ENCODE measurements at regions not wholly inside any gene's neighbourhood (a gene's known extent, or its start where the extent isn't known, plus 50 kb on each side); places are given as distances from the start of the nearest gene placed in this dataset.

GRCh38 chr1:73644198-73644597 is 553.8 kb downstream of the LRRIQ3 start:
- DNase-seq (ENCODE audit: low spot score) = no peak

DNA sequence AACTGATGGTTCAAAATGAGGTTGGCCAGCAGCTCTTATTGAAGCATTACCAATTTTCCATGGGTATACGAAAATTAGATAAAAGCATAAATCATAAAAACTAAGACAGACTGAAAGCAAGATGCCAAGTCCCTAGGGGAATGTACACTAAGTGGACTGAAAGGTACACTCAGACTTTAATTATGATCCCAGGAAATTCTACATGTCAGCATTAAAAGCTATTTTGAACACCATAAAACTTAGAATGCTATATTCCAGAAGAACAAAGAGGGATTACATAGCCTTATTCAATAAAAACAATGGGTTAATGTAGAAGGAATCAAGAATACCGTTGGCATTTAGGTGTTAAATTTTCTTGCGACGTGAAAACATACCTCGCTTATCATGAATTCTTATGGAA is 558.5 kb downstream of the LRRIQ3 start:
- no peak for DNase-seq (ENCODE audit: low spot score)

GRCh38 chr1:73637264-73637663 is 560.7 kb downstream of the LRRIQ3 start:
- DNase-seq (ENCODE audit: low spot score) = no peak

- DNase-seq (ENCODE audit: low spot score) = no peak
Observed at GRCh38 chr1:73635021-73635420, 563.0 kb downstream of the LRRIQ3 start.

DNA sequence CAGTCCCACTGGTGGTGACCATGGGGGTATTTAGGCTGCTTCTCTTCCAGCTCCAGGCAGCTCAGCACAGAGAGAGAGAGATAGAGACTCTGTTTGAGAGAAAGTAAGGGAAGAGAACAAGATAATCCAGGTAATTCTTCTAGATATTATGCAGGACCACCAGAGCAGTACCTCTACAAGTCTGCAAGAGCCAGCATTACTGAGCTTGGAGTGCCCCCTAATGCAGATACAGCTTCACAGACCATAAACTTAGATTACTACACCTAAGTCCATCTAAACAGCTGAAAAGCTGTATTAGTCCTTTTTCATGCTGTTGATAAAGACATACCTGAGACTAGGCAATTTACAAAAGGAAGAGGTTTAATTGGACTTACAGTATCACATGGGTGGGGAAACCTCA is 570.3 kb downstream of the LRRIQ3 start:
- no peak for DNase-seq (ENCODE audit: low spot score)

DNA sequence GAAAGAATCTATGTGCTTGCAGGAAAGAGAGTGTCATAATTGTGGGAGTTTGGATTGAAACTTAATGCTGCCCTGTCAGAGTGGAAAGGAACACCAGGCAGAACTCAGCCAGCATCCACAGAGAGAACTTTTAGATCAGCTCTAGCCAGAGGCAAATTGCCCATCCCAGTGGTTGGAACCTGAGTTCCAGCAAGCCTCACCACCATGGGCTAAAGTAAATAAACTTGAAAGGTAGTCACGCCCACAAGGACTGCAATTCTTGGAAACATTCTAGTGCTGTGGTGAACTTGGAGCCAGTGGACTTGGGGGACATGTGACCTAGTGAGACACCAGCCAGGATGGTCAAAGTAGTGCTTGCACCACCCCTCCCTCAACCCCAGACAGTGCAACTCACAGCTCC is 571.6 kb downstream of the LRRIQ3 start:
- DNase-seq (ENCODE audit: low spot score) = no peak

GRCh38 chr1:73623946-73624345 is 574.0 kb downstream of the LRRIQ3 start:
- no peak for DNase-seq (ENCODE audit: low spot score)

- no peak for DNase-seq (ENCODE audit: low spot score)
Observed at GRCh38 chr1:73617145-73617544, 580.8 kb downstream of the LRRIQ3 start.

GRCh38 chr1:73611681-73612080 is 586.3 kb downstream of the LRRIQ3 start:
- no peak for DNase-seq (ENCODE audit: low spot score)

- DNase-seq (ENCODE audit: low spot score) = no peak
Observed at GRCh38 chr1:73604739-73605138, 593.2 kb downstream of the LRRIQ3 start.

GRCh38 chr1:73604211-73604610 is 593.8 kb downstream of the LRRIQ3 start:
- no peak for DNase-seq (ENCODE audit: low spot score)

DNA sequence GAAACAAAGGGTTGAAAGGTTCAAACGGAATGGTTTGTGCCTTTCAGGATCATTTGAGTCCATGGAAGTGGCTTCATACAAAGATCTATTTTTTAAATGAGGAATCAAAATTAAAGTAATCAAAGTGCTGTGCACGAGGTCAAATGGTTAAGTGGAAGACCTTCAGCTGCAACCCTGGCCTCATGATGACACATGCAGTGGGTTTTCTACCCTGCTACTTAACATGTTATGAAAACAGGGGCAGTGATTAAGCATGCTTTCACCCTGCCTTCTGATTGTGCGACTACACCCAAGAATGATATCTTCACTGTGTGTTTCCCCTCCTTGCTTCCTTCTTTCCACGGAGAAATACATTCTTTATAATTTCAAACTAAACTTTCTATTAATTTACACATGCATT is 604.2 kb downstream of the LRRIQ3 start:
- DNase-seq (ENCODE audit: low spot score) = no peak

DNA sequence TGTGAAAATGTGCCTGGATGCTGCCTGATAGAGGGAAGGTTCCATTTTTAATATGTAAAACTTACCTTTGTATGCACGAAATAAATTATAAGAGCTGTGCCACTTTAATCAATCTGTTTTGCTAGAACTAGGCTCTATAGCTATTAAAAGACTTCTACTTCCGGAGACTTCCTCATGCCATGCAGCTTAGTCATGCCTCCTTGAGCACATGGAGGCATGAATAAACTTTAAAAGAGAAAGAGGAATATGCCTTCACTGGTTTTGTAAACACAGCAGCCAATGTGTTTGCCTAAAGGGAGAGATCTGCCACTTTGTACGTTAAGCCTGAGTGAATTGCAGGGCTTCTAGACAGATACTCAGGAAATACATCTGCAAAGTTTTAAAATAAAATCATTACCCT is 604.6 kb downstream of the LRRIQ3 start:
- DNase-seq (ENCODE audit: low spot score) = no peak

DNA sequence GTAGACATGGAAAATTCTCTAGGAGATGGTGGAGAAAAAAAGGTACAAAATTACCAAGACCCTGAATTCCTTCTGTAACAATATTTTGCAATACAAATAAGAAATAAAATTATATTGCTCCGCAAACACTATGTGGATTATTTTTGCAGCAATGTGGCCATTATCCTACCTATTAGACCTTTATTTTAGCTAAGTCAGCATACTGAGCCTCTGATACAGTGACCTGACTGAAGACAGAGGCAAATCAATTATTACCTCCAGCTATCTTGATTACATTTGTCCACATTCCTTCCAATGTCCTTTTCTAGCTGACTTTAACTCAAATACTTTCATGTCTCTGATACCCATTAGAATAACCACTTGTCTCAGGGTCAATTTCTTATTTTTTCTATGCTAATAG is 610.9 kb downstream of the LRRIQ3 start:
- DNase-seq (ENCODE audit: low spot score) = no peak

DNA sequence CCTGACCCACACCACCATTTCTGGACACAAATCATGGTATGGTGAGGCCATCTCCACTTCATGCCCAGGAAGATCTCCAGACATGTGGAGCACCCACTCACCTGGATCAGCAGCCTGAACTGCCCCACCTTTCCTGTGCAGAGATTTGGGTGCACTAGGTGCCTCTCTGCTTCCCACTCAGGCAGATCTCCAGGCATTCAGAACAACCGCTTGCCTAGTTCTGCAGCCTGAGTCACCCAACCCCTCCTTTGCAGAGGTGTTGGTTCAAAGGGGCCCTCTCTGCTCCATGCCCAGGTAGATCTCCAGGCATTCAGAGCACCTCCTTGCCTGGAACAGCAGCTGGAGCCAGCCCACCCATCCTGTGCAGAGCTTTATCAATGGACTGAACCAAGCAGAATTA is 620.8 kb downstream of the LRRIQ3 start:
- no peak for DNase-seq (ENCODE audit: low spot score)

- DNase-seq (ENCODE audit: low spot score) = no peak
Observed at GRCh38 chr1:73576083-73576482, 621.9 kb downstream of the LRRIQ3 start.

GRCh38 chr1:73564294-73564693 is 633.7 kb downstream of the LRRIQ3 start:
- DNase-seq (ENCODE audit: low spot score) = no peak

GRCh38 chr1:73556270-73556669 is 641.7 kb downstream of the LRRIQ3 start:
- DNase-seq (ENCODE audit: low spot score) = no peak

- DNase-seq (ENCODE audit: low spot score) = no peak
Observed at GRCh38 chr1:73537400-73537799, 660.6 kb downstream of the LRRIQ3 start.

DNA sequence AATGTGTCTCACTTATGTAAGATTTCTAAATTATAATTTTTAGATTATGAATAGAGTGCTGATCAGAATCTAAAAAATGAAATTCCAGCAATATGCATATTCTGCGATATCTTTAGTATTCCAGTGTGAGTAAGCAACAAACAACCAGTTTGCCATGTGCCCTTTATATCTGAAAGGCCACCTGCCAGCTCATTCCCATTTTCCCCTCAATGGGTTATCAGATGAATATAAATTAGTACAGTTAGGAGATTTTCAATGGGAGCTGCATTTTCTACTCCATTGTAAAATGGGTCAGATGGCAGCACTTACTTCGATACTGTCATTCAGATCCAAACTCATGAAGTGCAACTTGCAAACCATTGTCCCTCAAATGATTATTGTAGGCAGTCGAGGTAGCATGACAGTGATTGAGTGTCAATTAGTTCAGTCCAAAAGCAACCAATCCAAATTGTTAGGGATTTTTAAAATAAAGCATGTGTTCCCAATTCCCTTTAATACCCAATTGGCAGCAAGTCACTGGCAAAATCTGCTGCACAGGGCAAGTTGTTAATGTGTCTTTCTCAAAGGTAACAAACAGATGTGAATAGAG is 680.3 kb downstream of the LRRIQ3 start:
- DNase-seq (ENCODE audit: low spot score) = no peak

DNA sequence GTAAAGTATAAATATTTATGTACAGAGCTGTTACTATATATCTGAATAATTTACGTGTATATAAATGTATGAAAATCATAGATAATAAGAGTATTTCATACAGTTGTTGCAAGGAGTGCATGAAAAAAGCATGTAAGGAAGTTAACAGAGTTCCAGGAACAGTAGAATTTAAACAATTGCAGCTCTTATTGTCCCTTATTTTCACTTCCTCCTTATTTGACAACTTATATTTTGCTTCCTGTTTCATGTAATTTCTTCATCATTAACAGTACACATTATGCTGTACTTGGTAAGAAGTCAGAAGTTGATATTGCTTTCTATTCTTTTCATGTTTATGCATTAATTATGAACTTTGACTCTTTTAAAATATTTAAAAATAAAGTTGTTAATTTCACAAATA is 681.5 kb downstream of the LRRIQ3 start:
- no peak for DNase-seq (ENCODE audit: low spot score)

DNA sequence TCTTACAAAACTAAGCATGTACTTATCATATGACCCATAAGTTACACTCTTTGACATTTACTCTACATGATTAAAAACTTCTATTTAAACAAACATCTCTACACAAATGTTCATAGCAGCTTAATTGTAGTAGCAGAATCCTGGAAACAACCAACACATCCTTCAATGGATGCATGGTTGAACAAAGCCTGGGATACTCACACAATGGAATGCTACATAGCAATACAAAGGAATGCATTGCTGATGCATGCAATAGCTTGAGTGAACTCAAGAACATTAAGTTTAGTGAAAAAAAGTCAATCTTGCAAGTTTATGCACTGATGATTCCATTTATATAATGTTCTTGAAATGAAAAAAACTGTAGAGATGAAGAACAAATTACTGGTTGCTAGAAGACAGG is 686.9 kb downstream of the LRRIQ3 start:
- no peak for DNase-seq (ENCODE audit: low spot score)

DNA sequence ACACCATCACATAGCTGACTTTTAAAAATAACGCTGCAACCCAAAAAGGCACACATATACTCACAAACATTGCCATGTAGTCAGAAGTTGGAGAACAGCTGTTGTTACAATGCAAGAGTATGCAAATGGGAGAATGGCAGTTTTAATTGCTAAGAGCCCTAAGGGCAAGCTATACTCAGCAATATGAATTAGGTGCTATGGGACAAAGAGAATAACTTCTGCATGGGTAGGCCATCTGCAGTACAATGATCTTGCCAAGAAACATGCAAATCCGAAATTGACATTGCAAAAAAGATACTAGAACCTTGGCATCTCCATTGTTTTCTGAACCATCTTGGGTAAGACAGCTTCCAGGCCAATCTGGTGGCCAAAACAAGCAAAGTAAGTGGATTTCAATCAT is 697.8 kb downstream of the LRRIQ3 start:
- no peak for DNase-seq (ENCODE audit: low spot score)

- no peak for DNase-seq (ENCODE audit: low spot score)
Observed at GRCh38 chr1:73499671-73500070, 698.3 kb downstream of the LRRIQ3 start.

DNA sequence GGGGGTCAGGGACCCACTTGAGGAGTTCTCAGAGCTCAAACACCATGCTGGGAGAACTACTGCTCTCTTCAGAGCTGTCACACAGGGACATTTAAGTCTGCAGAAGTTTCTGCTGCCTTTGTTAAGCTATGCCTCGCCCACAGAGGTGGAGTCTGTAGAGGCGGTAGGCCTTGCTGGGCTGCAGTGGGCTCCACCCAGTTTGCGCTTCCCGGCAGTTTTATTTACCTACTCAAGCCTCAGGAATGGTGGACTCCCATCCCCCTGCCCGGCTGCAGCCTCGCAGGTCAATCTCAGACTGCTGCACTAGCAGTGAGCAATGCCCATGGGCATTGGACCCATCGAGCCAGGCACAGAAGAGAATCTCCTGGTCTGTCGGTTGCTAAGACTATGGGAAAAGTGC is 706.4 kb downstream of the LRRIQ3 start:
- no peak for DNase-seq (ENCODE audit: low spot score)
